ENCODE measurements at regions not wholly inside any gene's neighbourhood (a gene's known extent, or its start where the extent isn't known, plus 50 kb on each side); places are given as distances from the start of the nearest gene placed in this dataset.

DNA sequence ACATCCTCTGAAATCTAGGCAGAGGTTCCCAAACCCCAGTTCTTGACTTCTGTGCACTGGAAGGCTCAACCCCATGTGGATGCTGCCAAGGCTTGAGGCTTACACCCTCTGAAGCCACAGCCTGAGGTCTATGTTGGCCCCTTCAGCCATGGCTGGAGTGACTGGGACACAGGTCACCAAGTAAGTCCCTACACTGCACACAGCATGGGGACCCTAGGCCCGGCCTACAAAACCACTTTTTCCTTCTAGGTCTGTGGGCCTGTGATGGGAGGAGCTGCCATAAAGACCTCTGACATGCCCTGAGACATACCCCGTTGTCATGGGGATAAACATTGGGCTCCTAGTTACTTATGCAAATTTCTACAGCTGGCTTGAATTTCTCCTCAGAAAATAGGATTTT, 418.8 kb upstream of the CCNH start:
- DNase-seq (no peak), FAIRE-seq (no peak)
- Histone ChIP-seq H3K4me3 (ENCODE audit: low read depth in 1 of 3, low read length in 3 of 3) (no peak overlapping the region), H3K9me3 (ENCODE audit: control insufficient read depth in 2 of 2, insufficient read depth in 1 of 2, low read depth in 1 of 2, low read length in 1 of 2) (peaks cover 1 to 19% of the 10 kb centered on the region in 2 donors), H3K4me1 (ENCODE audit: control insufficient read depth in 3 of 3, insufficient read depth in 2 of 3, low read depth in 1 of 3, low read length in 2 of 3) (no peaks in the 10 kb centered on the region), H3K27ac (ENCODE audit: low read depth in 1 of 3, low read length in 2 of 3) (no peak overlapping the region), H3K36me3 (ENCODE audit: control insufficient read depth in 3 of 3, insufficient read depth in 2 of 3, low read depth in 1 of 3, low read length in 3 of 3) (no peaks in the 10 kb centered on the region), H3K27me3 (ENCODE audit: control insufficient read depth in 3 of 3, insufficient read depth in 3 of 3, low read length in 3 of 3) (peaks cover 0 to 4% (median 0%) of the 10 kb centered on the region in 3 donors)
- WGBS, 3 donors: 53 to 80% (median 79%) methylated on average over 2 of the region's 2 CpGs

- no peak for FAIRE-seq
- peaks cover 0 to 4% (median 0%) of the 10 kb centered on the region in 3 donors for H3K27me3 ChIP-seq (ENCODE audit: control insufficient read depth in 3 of 3, insufficient read depth in 3 of 3, low read length in 3 of 3)
- 36 to 62% (median 46%) methylated on average over 5 of the region's 5 CpGs for WGBS, 3 donors
- H3K4me1 ChIP-seq (ENCODE audit: control insufficient read depth in 3 of 3, insufficient read depth in 2 of 3, low read depth in 1 of 3, low read length in 2 of 3): no peaks in the 10 kb centered on the region
- DNase-seq: no peak
- H3K9me3 ChIP-seq (ENCODE audit: control insufficient read depth in 2 of 2, insufficient read depth in 1 of 2, low read depth in 1 of 2, low read length in 1 of 2): peaks cover 1 to 16% of the 10 kb centered on the region in 2 donors
- no peak overlapping the region for H3K4me3 ChIP-seq (ENCODE audit: low read depth in 1 of 3, low read length in 3 of 3)
- no peaks in the 10 kb centered on the region for H3K36me3 ChIP-seq (ENCODE audit: control insufficient read depth in 3 of 3, insufficient read depth in 2 of 3, low read depth in 1 of 3, low read length in 3 of 3)
- no peak overlapping the region for H3K27ac ChIP-seq (ENCODE audit: low read depth in 1 of 3, low read length in 2 of 3)
Observed at GRCh38 chr5:87829217-87829551, 416.5 kb upstream of the CCNH start.

DNA sequence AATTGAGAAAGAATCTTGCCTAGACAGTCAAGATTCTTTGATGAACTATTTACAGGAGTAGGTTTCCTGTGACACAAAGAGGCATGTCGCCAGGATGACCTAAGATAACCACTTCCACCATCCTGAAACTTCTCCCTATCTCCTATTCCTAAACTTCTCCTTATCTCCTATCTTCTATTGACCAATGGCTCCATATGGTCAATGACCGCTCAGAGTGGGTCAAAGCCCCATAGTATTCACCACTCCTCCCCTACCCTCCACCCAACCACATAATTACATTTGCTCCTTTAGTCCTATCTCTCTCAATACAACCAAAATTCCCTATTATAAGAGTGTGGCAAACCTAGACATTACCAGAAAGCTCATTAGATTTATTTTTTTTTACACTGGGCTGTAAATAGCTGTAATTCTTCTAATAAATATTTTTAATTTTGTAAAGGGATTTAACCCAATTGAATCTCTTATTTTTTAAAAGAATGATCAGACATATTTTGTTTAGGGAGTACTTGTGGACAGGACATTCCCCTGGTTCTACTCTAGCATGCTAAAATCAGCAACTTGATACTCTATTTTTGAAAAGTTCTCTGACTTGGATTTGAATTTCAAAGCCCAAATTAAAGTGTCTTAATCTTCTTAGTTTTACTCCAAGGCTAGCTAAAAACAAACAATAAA, 416.0 kb upstream of the CCNH start:
- Histone ChIP-seq H3K9me3 (ENCODE audit: control insufficient read depth in 2 of 2, insufficient read depth in 1 of 2, low read depth in 1 of 2, low read length in 1 of 2) (peaks cover 1 to 16% of the 10 kb centered on the region in 2 donors), H3K4me1 (ENCODE audit: control insufficient read depth in 3 of 3, insufficient read depth in 2 of 3, low read depth in 1 of 3, low read length in 2 of 3) (no peaks in the 10 kb centered on the region), H3K4me3 (ENCODE audit: low read depth in 1 of 3, low read length in 3 of 3) (no peak overlapping the region), H3K27me3 (ENCODE audit: control insufficient read depth in 3 of 3, insufficient read depth in 3 of 3, low read length in 3 of 3) (peaks cover 0 to 4% (median 0%) of the 10 kb centered on the region in 3 donors), H3K27ac (ENCODE audit: low read depth in 1 of 3, low read length in 2 of 3) (no peak overlapping the region), H3K36me3 (ENCODE audit: control insufficient read depth in 3 of 3, insufficient read depth in 2 of 3, low read depth in 1 of 3, low read length in 3 of 3) (no peaks in the 10 kb centered on the region)
- DNase-seq: no peak
- WGBS, 3 donors: 53 to 69% (median 67%) methylated on average over 2 of the region's 2 CpGs
- no peak for FAIRE-seq

DNA sequence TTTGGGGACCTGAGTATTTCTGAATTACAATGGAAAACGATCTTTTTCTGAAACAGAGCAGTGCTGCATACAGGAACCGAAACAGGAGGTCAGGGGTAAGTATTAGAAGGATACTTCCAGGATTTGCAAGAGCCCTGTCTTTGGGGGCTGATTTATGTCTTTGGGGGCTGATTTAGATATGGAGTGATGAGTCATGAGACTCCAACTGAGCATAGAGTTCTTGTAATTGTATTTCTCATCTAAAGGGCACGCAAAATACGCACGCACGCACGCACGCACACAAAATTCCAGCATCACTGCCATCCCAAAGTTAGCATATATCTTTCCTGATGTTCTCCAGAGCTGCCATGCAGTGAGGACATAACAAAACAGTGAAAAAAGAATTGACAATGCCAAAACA, 414.8 kb upstream of the CCNH start:
- H3K4me3 ChIP-seq (ENCODE audit: low read depth in 1 of 3, low read length in 3 of 3): no peak overlapping the region
- DNase-seq (no peak), FAIRE-seq (no peak)
- 88 to 92% (median 92%) methylated on average over 8 of the region's 8 CpGs for WGBS, 3 donors
- peaks cover 0 to 4% (median 0%) of the 10 kb centered on the region in 3 donors for H3K27me3 ChIP-seq (ENCODE audit: control insufficient read depth in 3 of 3, insufficient read depth in 3 of 3, low read length in 3 of 3)
- H3K27ac ChIP-seq (ENCODE audit: low read depth in 1 of 3, low read length in 2 of 3): no peak overlapping the region
- H3K4me1 ChIP-seq (ENCODE audit: control insufficient read depth in 3 of 3, insufficient read depth in 2 of 3, low read depth in 1 of 3, low read length in 2 of 3): no peaks in the 10 kb centered on the region
- H3K9me3 ChIP-seq (ENCODE audit: control insufficient read depth in 2 of 2, insufficient read depth in 1 of 2, low read depth in 1 of 2, low read length in 1 of 2): peaks cover 1 to 16% of the 10 kb centered on the region in 2 donors
- no peaks in the 10 kb centered on the region for H3K36me3 ChIP-seq (ENCODE audit: control insufficient read depth in 3 of 3, insufficient read depth in 2 of 3, low read depth in 1 of 3, low read length in 3 of 3)

- peaks cover 1 to 9% of the 10 kb centered on the region in 2 donors for H3K9me3 ChIP-seq (ENCODE audit: control insufficient read depth in 2 of 2, insufficient read depth in 1 of 2, low read depth in 1 of 2, low read length in 1 of 2)
- H3K36me3 ChIP-seq (ENCODE audit: control insufficient read depth in 3 of 3, insufficient read depth in 2 of 3, low read depth in 1 of 3, low read length in 3 of 3): no peaks in the 10 kb centered on the region
- no peak for FAIRE-seq
- no peak for DNase-seq
- no peak overlapping the region for H3K4me3 ChIP-seq (ENCODE audit: low read depth in 1 of 3, low read length in 3 of 3)
- peaks cover 0 to 4% (median 0%) of the 10 kb centered on the region in 3 donors for H3K27me3 ChIP-seq (ENCODE audit: control insufficient read depth in 3 of 3, insufficient read depth in 3 of 3, low read length in 3 of 3)
- H3K4me1 ChIP-seq (ENCODE audit: control insufficient read depth in 3 of 3, insufficient read depth in 2 of 3, low read depth in 1 of 3, low read length in 2 of 3): no peaks in the 10 kb centered on the region
- H3K27ac ChIP-seq (ENCODE audit: low read depth in 1 of 3, low read length in 2 of 3): no peak overlapping the region
- 41 to 48% (median 45%) methylated on average over 3 of the region's 3 CpGs for WGBS, 3 donors
Observed at GRCh38 chr5:87826507-87826906, 413.8 kb upstream of the CCNH start.

DNA sequence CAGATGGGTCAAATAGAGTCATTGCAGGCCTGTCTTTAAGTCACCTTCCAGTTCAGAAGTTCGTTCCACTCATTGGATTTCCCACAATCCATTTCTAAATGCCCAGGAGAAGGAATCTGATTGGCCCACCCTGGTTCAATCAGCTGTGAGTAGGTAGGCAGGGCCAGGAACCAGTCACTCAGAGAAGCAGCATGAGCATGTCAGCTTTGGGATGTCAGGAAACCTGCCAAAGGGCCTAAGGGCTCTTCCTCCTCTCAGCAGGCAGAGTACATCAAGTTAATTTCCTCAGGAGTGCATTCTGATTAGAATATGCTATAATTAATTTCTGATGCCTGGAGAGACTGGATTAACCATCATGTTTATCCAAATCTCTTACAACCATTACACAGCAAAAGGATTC, 412.9 kb upstream of the CCNH start:
- FAIRE-seq: no peak

DNA sequence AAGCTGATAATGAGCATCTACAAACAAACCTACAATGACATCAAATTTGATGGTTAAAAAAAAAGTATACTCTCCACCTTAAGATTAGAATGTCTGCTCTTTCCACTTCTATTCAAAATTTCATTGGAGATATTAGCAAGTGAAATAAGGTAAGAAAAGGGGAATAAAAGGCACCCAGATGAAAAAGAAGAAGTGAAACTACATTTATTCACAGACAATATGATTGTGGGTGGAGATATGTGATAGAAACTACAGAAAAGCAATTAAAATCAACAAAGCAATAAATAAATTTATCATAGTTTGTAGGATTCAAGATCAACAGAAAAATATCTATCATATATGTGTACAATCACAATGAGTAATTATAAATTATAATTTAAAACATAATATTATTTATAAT, 395.1 kb upstream of the CCNH start:
- Histone ChIP-seq H3K4me1 (ENCODE audit: control insufficient read depth in 3 of 3, insufficient read depth in 2 of 3, low read depth in 1 of 3, low read length in 2 of 3) (no peaks in the 10 kb centered on the region), H3K27me3 (ENCODE audit: control insufficient read depth in 3 of 3, insufficient read depth in 3 of 3, low read length in 3 of 3) (no peaks in the 10 kb centered on the region), H3K27ac (ENCODE audit: low read depth in 1 of 3, low read length in 2 of 3) (no peak overlapping the region), H3K4me3 (ENCODE audit: low read depth in 1 of 3, low read length in 3 of 3) (no peak overlapping the region), H3K36me3 (ENCODE audit: control insufficient read depth in 3 of 3, insufficient read depth in 2 of 3, low read depth in 1 of 3, low read length in 3 of 3) (no peaks in the 10 kb centered on the region), H3K9me3 (ENCODE audit: control insufficient read depth in 2 of 2, insufficient read depth in 1 of 2, low read depth in 1 of 2, low read length in 1 of 2) (no peaks in the 10 kb centered on the region)
- no peak for FAIRE-seq
- no peak for DNase-seq

More for the DNA sequence above, 412.9 kb upstream of the CCNH start:
- Histone ChIP-seq H3K9me3 (ENCODE audit: control insufficient read depth in 2 of 2, insufficient read depth in 1 of 2, low read depth in 1 of 2, low read length in 1 of 2) (peaks cover 0 to 4% of the 10 kb centered on the region in 2 donors), H3K27me3 (ENCODE audit: control insufficient read depth in 3 of 3, insufficient read depth in 3 of 3, low read length in 3 of 3) (no peaks in the 10 kb centered on the region), H3K4me1 (ENCODE audit: control insufficient read depth in 3 of 3, insufficient read depth in 2 of 3, low read depth in 1 of 3, low read length in 2 of 3) (no peaks in the 10 kb centered on the region), H3K36me3 (ENCODE audit: control insufficient read depth in 3 of 3, insufficient read depth in 2 of 3, low read depth in 1 of 3, low read length in 3 of 3) (no peaks in the 10 kb centered on the region), H3K4me3 (ENCODE audit: low read depth in 1 of 3, low read length in 3 of 3) (no peak overlapping the region), H3K27ac (ENCODE audit: low read depth in 1 of 3, low read length in 2 of 3) (no peak overlapping the region)
- 20 to 33% (median 27%) methylated on average over 1 of the region's 1 CpG for WGBS, 3 donors
- DNase-seq: no peak

DNA sequence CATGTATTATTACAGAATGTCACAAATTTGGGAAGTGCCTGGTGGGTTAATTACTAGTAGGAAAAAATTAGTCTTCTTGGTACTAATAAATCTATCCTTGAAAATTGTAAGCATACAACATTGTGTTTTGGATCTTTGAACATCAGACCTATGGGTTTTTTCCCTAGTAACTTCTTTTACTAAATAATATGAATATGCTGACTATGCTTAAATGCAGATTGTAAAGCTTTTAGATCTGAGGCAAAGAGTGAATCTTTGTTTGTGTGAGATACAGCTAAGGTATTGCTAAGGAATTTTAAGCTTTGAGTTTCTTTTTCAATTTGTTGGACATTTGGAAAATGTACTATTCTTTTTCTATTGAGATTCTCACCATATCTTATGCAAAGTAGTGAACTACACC, 390.6 kb upstream of the CCNH start:
- no peak for FAIRE-seq
- DNase-seq: no peak

GRCh38 chr5:87791869-87792268, 379.1 kb upstream of the CCNH start:
- FAIRE-seq: no peak
- Histone ChIP-seq H3K9me3 (ENCODE audit: control insufficient read depth in 2 of 2, insufficient read depth in 1 of 2, low read depth in 1 of 2, low read length in 1 of 2) (no peaks in the 10 kb centered on the region), H3K4me1 (ENCODE audit: control insufficient read depth in 3 of 3, insufficient read depth in 2 of 3, low read depth in 1 of 3, low read length in 2 of 3) (no peaks in the 10 kb centered on the region), H3K27me3 (ENCODE audit: control insufficient read depth in 3 of 3, insufficient read depth in 3 of 3, low read length in 3 of 3) (no peaks in the 10 kb centered on the region), H3K4me3 (ENCODE audit: low read depth in 1 of 3, low read length in 3 of 3) (no peak overlapping the region), H3K27ac (ENCODE audit: low read depth in 1 of 3, low read length in 2 of 3) (no peak overlapping the region), H3K36me3 (ENCODE audit: control insufficient read depth in 3 of 3, insufficient read depth in 2 of 3, low read depth in 1 of 3, low read length in 3 of 3) (no peaks in the 10 kb centered on the region)
- 44 to 58% (median 49%) methylated on average over 4 of the region's 4 CpGs for WGBS, 3 donors
- DNase-seq: no peak

More for the DNA sequence above, 390.6 kb upstream of the CCNH start:
- no peaks in the 10 kb centered on the region for H3K27me3 ChIP-seq (ENCODE audit: control insufficient read depth in 3 of 3, insufficient read depth in 3 of 3, low read length in 3 of 3)
- no peaks in the 10 kb centered on the region for H3K36me3 ChIP-seq (ENCODE audit: control insufficient read depth in 3 of 3, insufficient read depth in 2 of 3, low read depth in 1 of 3, low read length in 3 of 3)
- no peaks in the 10 kb centered on the region for H3K4me1 ChIP-seq (ENCODE audit: control insufficient read depth in 3 of 3, insufficient read depth in 2 of 3, low read depth in 1 of 3, low read length in 2 of 3)
- no peak overlapping the region for H3K4me3 ChIP-seq (ENCODE audit: low read depth in 1 of 3, low read length in 3 of 3)
- H3K27ac ChIP-seq (ENCODE audit: low read depth in 1 of 3, low read length in 2 of 3): no peak overlapping the region
- H3K9me3 ChIP-seq (ENCODE audit: control insufficient read depth in 2 of 2, insufficient read depth in 1 of 2, low read depth in 1 of 2, low read length in 1 of 2): no peaks in the 10 kb centered on the region
